Adrenal gland (tissue), 9 donors: ENCODE measurements at regions not wholly inside any gene's neighbourhood (a gene's known extent, or its start where the extent isn't known, plus 50 kb on each side); places are given as distances from the start of the nearest gene placed in this dataset.
A peak's percentile ranks its signal among the peaks of the same experiment; 100 is the strongest.

Source experiments
- DNase-seq, 7 donors: peaks; one replicate each; pipeline ENCODE4 v3.0.0-alpha.2; 2019 to 2020
- H3K27ac ChIP-seq, 5 donors: fragments of 200-600 bp; sonication (generic) in 4 of 5; 1 replicate in 3 of 5; 2 replicates in 2 of 5; pipeline versions ENCODE4 v1.5.1 to v1.8.0; 2016 to 2020; ENCODE audit warnings: mild to moderate bottlenecking in 1 of 5
- H3K27me3 ChIP-seq: fragments of 200-600 bp; 2 replicates; pipeline ENCODE4 v1.8.0; 2021
- H3K36me3 ChIP-seq, 2 donors: fragments of 200-600 bp; replicated peaks in 1 of 2; 1 replicate in 1 of 2; 2 replicates in 1 of 2; pipeline versions ENCODE4 v1.5.1 to v1.8.0; 2018 to 2022
- H3K4me1 ChIP-seq, 2 donors: fragments of 200-600 bp; replicated peaks in 1 of 2; 1 replicate in 1 of 2; 2 replicates in 1 of 2; pipeline versions ENCODE4 v1.5.1 to v1.8.0; 2018 to 2021
- H3K4me3 ChIP-seq, 4 donors: fragments of 200-600 bp; sonication (generic) in 3 of 4; one replicate each; pipeline ENCODE4 v1.5.1; 2016 to 2018
- H3K9me3 ChIP-seq, 3 donors: fragments of 200-600 bp; sonication (generic) in 1 of 3; replicated peaks in 1 of 3; 1 replicate in 2 of 3; 2 replicates in 1 of 3; pipeline versions ENCODE4 v1.5.1 to v1.8.0; 2016 to 2021
- CTCF ChIP-seq, 6 experiments: fragments of 450-650 bp in 4 of 6; fragments of 200-600 bp in 2 of 6; sonication (generic) in 1 of 6; IDR thresholded peaks; 1 replicate in 5 of 6; 2 replicates in 1 of 6; pipeline versions ENCODE4 v1.5.1 to v1.8.0; 2016 to 2021; ENCODE audit warnings: antibody characterized with exemption in 6 of 6, mild to moderate bottlenecking in 2 of 6, moderate library complexity in 1 of 6
- POLR2A ChIP-seq, 2 donors: fragments of 450-650 bp; IDR thresholded peaks; one replicate each; pipeline ENCODE4 v1.6.1; 2017; ENCODE audit warnings: antibody characterized with exemption in 2 of 2, mild to moderate bottlenecking in 2 of 2, moderate library complexity in 1 of 2
- WGBS, 4 donors: extraction: QIAGEN DNeasy Blood & Tissue Kit in 2 of 4; methylation state at CpG; one replicate each; pipeline versions ENCODE4 v1.1.5 to v1.1.7; 2013 to 2017; 5-methylcytosine and 5-hydroxymethylcytosine counted together
- intact Hi-C, 2 donors: fragments of 100-400 bp; cut with DNase I; formaldehyde crosslinking; loops; one replicate each; pipeline versions ENCODE4 v1.14.1 to v1.15.0; 2022 to 2023
- donor health status: healthy with polysubstance abuse.
- donor health status: Bipolar disorder and iron deficiency.
- donor health status: DM: yes; HTN: yes; CAD: no.
- donor health status: DM: no; HTN: no; CAD: no.
- donor health status: DM: no; HTN: no; CAD: no.

- H3K36me3 ChIP-seq, result no peaks in the 10 kb centered on the region
- intact Hi-C loops, result no loop called here
- H3K4me3 ChIP-seq, result no peak overlapping the region
- H3K4me1 ChIP-seq, result no peaks in the 10 kb centered on the region
- no peak overlapping the region for H3K27ac ChIP-seq
- 76 to 93% (median 80%) methylated on average over 2 of the region's 2 CpGs for WGBS, 4 donors
- H3K9me3 ChIP-seq, result no peaks in the 10 kb centered on the region
- no peak for DNase-seq
- TF ChIP-seq POLR2A (IDR thresholded peaks at IDR 0.05) (no peak), CTCF (IDR thresholded peaks at IDR 0.05) (no peak)
- peaks cover 4% of the 10 kb centered on the region for H3K27me3 ChIP-seq
Observed at GRCh38 chr14:56878766-56879165, 68.5 kb upstream of the OTX2 start.

GRCh38 chr14:56875104-56875675 lies 64.9 kb upstream of the OTX2 start:
- Histone ChIP-seq H3K4me3 (no peak overlapping the region), H3K9me3 (no peaks in the 10 kb centered on the region), H3K27ac (no peak overlapping the region), H3K4me1 (no peaks in the 10 kb centered on the region), H3K27me3 (peaks cover 4% of the 10 kb centered on the region), H3K36me3 (no peaks in the 10 kb centered on the region)
- TF ChIP-seq POLR2A (IDR thresholded peaks at IDR 0.05) (no peak), CTCF (IDR thresholded peaks at IDR 0.05) (no peak)
- DNase-seq, result no peak
- WGBS, 4 donors, result 85 to 92% (median 88%) methylated on average over 4 of the region's 4 CpGs
- intact Hi-C loops, result no loop called here

- intact Hi-C loops, result no loop called here
- Histone ChIP-seq H3K4me3 (no peak overlapping the region), H3K4me1 (no peaks in the 10 kb centered on the region), H3K27ac (no peak overlapping the region), H3K27me3 (peaks cover 4% of the 10 kb centered on the region), H3K9me3 (no peaks in the 10 kb centered on the region), H3K36me3 (no peaks in the 10 kb centered on the region)
- peak in 5 of 7 donors; percentile 6 to 60 (median 25) for DNase-seq
- TF ChIP-seq CTCF (IDR thresholded peaks at IDR 0.05) (peak in 4 of 6 experiments; percentile 23 to 43 (median 34)), POLR2A (IDR thresholded peaks at IDR 0.05) (no peak)
- 19 to 20% (median 19%) methylated on average over 5 of the region's 5 CpGs for WGBS, 4 donors
Observed at GRCh38 chr14:56874375-56874774, 64.1 kb upstream of the OTX2 start.

- intact Hi-C loops, result no loop called here
- no peak for DNase-seq
- Histone ChIP-seq H3K4me1 (no peaks in the 10 kb centered on the region), H3K27ac (no peak overlapping the region), H3K4me3 (no peak overlapping the region), H3K27me3 (no peaks in the 10 kb centered on the region), H3K9me3 (no peaks in the 10 kb centered on the region), H3K36me3 (no peaks in the 10 kb centered on the region)
- no peak for TF ChIP-seq POLR2A (IDR thresholded peaks at IDR 0.05)
- TF ChIP-seq CTCF (IDR thresholded peaks at IDR 0.05), result no peak
- WGBS, 4 donors, result 79 to 96% (median 86%) methylated on average over 2 of the region's 2 CpGs
Observed at GRCh38 chr14:56870336-56870735, 60.1 kb upstream of the OTX2 start.
